ENCODE measurements at regions not wholly inside any gene's neighbourhood (a gene's known extent, or its start where the extent isn't known, plus 50 kb on each side); places are given as distances from the start of the nearest gene placed in this dataset.
A peak's percentile ranks its signal among the peaks of the same experiment; 100 is the strongest.

DNA sequence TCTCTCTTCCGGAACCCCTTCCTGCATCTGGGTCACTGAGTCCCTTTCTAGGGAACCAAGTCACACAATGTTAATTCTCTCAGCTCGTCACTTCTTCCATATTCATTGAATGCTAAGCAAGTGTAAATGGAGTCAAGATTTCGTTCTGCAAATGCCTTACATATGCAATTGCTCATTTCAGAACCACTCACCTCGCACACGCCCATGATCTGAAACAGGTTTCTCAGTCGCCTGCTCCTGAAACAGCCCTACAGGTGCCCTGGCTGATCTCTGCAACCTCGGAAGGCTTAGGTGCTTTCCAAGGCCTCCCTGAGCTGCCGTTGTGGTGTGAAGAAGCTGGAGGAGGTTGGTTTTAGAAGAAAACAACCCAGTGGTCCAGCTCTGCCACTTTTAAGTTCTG, 100.8 kb upstream of the MSX1 start:
- H3K79me1 ChIP-seq (ENCODE audit: low read length): no peaks in the 10 kb centered on the region

DNA sequence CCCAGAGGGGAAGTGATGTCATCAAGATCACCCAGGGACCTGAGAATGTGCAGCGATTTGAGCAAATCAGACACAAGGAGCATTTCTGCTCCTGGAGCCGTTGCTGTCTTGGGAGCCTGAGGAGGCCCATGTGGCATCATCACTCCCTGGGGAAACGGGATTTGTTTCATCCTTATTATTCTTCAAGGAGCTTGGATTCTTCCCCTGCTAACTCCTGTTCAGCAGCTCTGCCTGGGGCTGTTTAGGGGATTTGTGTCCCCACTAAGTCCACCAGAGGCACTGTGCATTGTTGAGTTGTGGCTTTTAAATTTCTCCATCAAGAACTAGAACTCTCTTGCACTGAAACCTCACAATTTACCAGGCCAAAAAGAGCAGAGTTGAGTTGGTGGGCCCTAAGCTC, 104.2 kb upstream of the MSX1 start:
- Histone ChIP-seq H3K4me3 (ENCODE audit: low read length) (no peak overlapping the region), H3K9ac (ENCODE audit: low read length) (no peak overlapping the region), H3K79me2 (ENCODE audit: control insufficient read depth, insufficient read depth, low read length) (no peaks in the 10 kb centered on the region), H3K79me1 (ENCODE audit: low read length) (no peaks in the 10 kb centered on the region), H2BK15ac (replicated peaks; ENCODE audit: low read depth) (no peak overlapping the region), H3K23ac (ENCODE audit: low read length) (no peak overlapping the region), H3K27ac (ENCODE audit: low read depth, low read length) (no peak overlapping the region), H4K5ac (ENCODE audit: low read length) (no peak overlapping the region), H3K18ac (ENCODE audit: low read length) (no peak overlapping the region), H2BK120ac (ENCODE audit: low read depth, low read length) (no peak overlapping the region), H3K4me1 (ENCODE audit: control insufficient read depth, low read depth, low read length) (peaks cover 8% of the 10 kb centered on the region), H3K56ac (ENCODE audit: low read length) (no peak overlapping the region), H2BK5ac (ENCODE audit: low read length) (no peak overlapping the region), H3K36me3 (ENCODE audit: control insufficient read depth, insufficient read depth, low read length) (no peaks in the 10 kb centered on the region), H4K8ac (ENCODE audit: low read depth, low read length) (no peak overlapping the region), H2AK5ac (ENCODE audit: low read length) (no peak overlapping the region), H3K4me2 (ENCODE audit: low read length) (no peak overlapping the region), H3K4ac (ENCODE audit: low read depth, low read length) (no peak overlapping the region), H3K27me3 (ENCODE audit: insufficient read depth, low read length, poor library complexity) (no peaks in the 10 kb centered on the region)
- DNase-seq: peak; percentile 28
- WGBS (ENCODE audit: extremely low coverage, insufficient coverage, low lambda C conversion rate): no CpG with 5 or more reads among the region's 3 CpGs

More for the DNA sequence above, 100.8 kb upstream of the MSX1 start:
- H3K56ac ChIP-seq (ENCODE audit: low read length): no peak overlapping the region
- no peak overlapping the region for H3K4me3 ChIP-seq (ENCODE audit: low read length)
- no peaks in the 10 kb centered on the region for H3K36me3 ChIP-seq (ENCODE audit: control insufficient read depth, insufficient read depth, low read length)
- H3K4me2 ChIP-seq (ENCODE audit: low read length): no peak overlapping the region
- H3K4ac ChIP-seq (ENCODE audit: low read depth, low read length): no peak overlapping the region
- H3K27ac ChIP-seq (ENCODE audit: low read depth, low read length): no peak overlapping the region
- peaks cover 25% of the 10 kb centered on the region for H3K4me1 ChIP-seq (ENCODE audit: control insufficient read depth, low read depth, low read length)
- H2BK15ac ChIP-seq (replicated peaks; ENCODE audit: low read depth): no peak overlapping the region
- H3K79me2 ChIP-seq (ENCODE audit: control insufficient read depth, insufficient read depth, low read length): no peaks in the 10 kb centered on the region
- no peak overlapping the region for H4K8ac ChIP-seq (ENCODE audit: low read depth, low read length)
- no peak overlapping the region for H2BK120ac ChIP-seq (ENCODE audit: low read depth, low read length)
- no peak overlapping the region for H3K9ac ChIP-seq (ENCODE audit: low read length)
- no peak overlapping the region for H3K18ac ChIP-seq (ENCODE audit: low read length)
- peak overlapping the region; percentile 18 for H2AK5ac ChIP-seq (ENCODE audit: low read length)
- no peak overlapping the region for H4K5ac ChIP-seq (ENCODE audit: low read length)
- H3K23ac ChIP-seq (ENCODE audit: low read length): no peak overlapping the region
- WGBS (ENCODE audit: extremely low coverage, insufficient coverage, low lambda C conversion rate): no CpG with 5 or more reads among the region's 8 CpGs
- no peak for DNase-seq
- H2BK5ac ChIP-seq (ENCODE audit: low read length): no peak overlapping the region
- H3K27me3 ChIP-seq (ENCODE audit: insufficient read depth, low read length, poor library complexity): no peaks in the 10 kb centered on the region

DNA sequence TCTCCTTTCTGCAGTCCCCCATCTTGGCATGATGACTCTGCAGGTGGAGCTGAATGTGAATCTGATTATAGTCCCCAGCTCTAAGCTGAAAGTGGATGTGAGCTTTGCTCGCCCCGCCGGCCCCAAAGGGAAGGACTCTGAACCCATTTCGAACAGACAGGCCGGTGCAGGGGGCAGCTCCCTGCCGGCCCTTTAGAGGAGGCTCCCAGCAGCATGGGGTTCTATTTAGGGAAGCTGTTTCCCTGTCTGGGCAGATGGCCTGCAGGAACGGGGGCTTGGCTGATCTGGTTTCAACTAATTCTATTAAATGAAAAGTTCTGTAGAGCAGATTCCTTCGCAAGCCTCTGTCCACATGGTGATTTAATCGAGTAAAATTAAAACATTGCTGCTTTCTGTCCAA, 104.8 kb upstream of the MSX1 start:
- Histone ChIP-seq H3K79me1 (ENCODE audit: low read length) (no peaks in the 10 kb centered on the region), H3K9ac (ENCODE audit: low read length) (no peak overlapping the region), H3K27me3 (ENCODE audit: insufficient read depth, low read length, poor library complexity) (no peaks in the 10 kb centered on the region), H2BK15ac (replicated peaks; ENCODE audit: low read depth) (no peak overlapping the region), H3K4me2 (ENCODE audit: low read length) (no peak overlapping the region), H3K4me3 (ENCODE audit: low read length) (no peak overlapping the region), H3K4me1 (ENCODE audit: control insufficient read depth, low read depth, low read length) (peaks cover 8% of the 10 kb centered on the region), H3K79me2 (ENCODE audit: control insufficient read depth, insufficient read depth, low read length) (no peaks in the 10 kb centered on the region), H2AK5ac (ENCODE audit: low read length) (no peak overlapping the region), H3K56ac (ENCODE audit: low read length) (no peak overlapping the region), H3K18ac (ENCODE audit: low read length) (no peak overlapping the region), H2BK120ac (ENCODE audit: low read depth, low read length) (no peak overlapping the region), H3K36me3 (ENCODE audit: control insufficient read depth, insufficient read depth, low read length) (no peaks in the 10 kb centered on the region), H2BK5ac (ENCODE audit: low read length) (no peak overlapping the region), H4K5ac (ENCODE audit: low read length) (no peak overlapping the region), H4K8ac (ENCODE audit: low read depth, low read length) (no peak overlapping the region), H3K23ac (ENCODE audit: low read length) (no peak overlapping the region), H3K4ac (ENCODE audit: low read depth, low read length) (no peak overlapping the region), H3K27ac (ENCODE audit: low read depth, low read length) (no peak overlapping the region)
- DNase-seq: no peak
- no CpG with 5 or more reads among the region's 9 CpGs for WGBS (ENCODE audit: extremely low coverage, insufficient coverage, low lambda C conversion rate)

DNA sequence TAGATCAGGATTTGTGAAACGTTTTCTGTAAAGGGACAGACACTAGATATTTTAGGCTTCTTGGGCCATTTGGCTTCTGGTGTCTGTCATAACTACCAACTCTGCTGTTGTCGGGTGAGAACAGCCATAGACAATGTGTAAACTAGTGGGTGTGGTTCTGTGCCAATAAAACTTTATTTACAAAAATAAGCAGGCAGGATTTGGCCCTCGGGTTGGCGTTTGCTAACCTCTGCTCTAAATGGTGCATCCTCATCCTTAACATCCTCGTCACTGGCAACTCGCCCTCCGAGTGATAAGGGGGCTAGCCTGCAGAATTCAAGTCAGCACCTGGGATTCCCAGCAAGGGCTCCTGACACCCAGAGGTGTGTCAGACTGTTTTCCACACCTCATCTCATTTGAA, 105.8 kb upstream of the MSX1 start:
- DNase-seq: peak; percentile 70
- H3K18ac ChIP-seq (ENCODE audit: low read length): no peak overlapping the region
- H2BK15ac ChIP-seq (replicated peaks; ENCODE audit: low read depth): no peak overlapping the region
- H2BK120ac ChIP-seq (ENCODE audit: low read depth, low read length): no peak overlapping the region
- no peak overlapping the region for H2AK5ac ChIP-seq (ENCODE audit: low read length)
- no peak overlapping the region for H2BK5ac ChIP-seq (ENCODE audit: low read length)
- H3K79me1 ChIP-seq (ENCODE audit: low read length): no peaks in the 10 kb centered on the region
- H4K8ac ChIP-seq (ENCODE audit: low read depth, low read length): no peak overlapping the region
- no peaks in the 10 kb centered on the region for H3K79me2 ChIP-seq (ENCODE audit: control insufficient read depth, insufficient read depth, low read length)
- no CpG with 5 or more reads among the region's 7 CpGs for WGBS (ENCODE audit: extremely low coverage, insufficient coverage, low lambda C conversion rate)
- no peak overlapping the region for H3K4me2 ChIP-seq (ENCODE audit: low read length)
- H3K4ac ChIP-seq (ENCODE audit: low read depth, low read length): no peak overlapping the region
- no peaks in the 10 kb centered on the region for H3K36me3 ChIP-seq (ENCODE audit: control insufficient read depth, insufficient read depth, low read length)
- no peak overlapping the region for H3K56ac ChIP-seq (ENCODE audit: low read length)
- H3K27ac ChIP-seq (ENCODE audit: low read depth, low read length): no peak overlapping the region
- H3K4me3 ChIP-seq (ENCODE audit: low read length): no peak overlapping the region
- H3K27me3 ChIP-seq (ENCODE audit: insufficient read depth, low read length, poor library complexity): no peaks in the 10 kb centered on the region
- no peak overlapping the region for H3K23ac ChIP-seq (ENCODE audit: low read length)
- H4K5ac ChIP-seq (ENCODE audit: low read length): no peak overlapping the region
- peaks cover 7% of the 10 kb centered on the region for H3K4me1 ChIP-seq (ENCODE audit: control insufficient read depth, low read depth, low read length)
- no peak overlapping the region for H3K9ac ChIP-seq (ENCODE audit: low read length)

DNA sequence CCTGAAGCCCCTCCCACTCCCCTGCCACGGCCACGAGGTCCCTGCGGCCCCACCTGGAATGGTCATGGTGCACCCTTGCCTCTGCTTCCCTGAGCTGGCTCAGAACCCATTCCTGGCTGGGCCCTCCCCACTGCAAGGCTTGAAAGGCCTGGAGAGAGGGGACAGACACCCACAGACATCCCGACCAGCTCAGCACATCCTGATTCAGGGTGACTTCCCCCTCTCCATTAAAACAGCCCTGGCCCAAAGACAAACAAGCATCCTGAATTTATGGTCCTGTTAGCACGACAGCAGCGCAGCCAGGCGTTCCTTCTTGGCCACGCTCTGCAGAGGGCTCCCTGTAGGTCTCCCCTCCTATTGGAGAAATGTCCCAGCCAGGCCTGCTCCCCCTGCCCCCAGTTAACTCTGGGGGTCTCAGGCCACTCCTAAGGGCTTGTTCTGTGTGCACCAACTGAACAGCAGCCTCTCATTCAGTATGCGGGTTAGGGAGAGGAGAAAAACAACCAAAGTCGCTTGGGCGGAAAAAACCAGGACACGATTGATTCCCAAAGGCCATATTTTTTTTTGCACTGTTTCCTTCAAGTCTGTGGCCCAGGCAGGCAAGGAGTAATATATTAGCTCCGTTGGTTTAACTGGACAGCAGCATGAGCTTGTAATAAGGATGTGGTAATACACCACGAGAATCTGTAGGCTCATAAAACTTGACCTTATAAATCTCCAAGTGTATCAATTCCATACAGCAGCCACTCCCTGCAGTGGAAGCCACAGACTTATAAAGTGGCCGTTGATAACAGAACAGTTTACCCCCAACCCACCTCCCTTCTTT, 106.7 kb upstream of the MSX1 start:
- no peak for DNase-seq
- H2BK5ac ChIP-seq (ENCODE audit: low read length): no peak overlapping the region
- WGBS (ENCODE audit: extremely low coverage, insufficient coverage, low lambda C conversion rate): no CpG with 5 or more reads among the region's 15 CpGs

DNA sequence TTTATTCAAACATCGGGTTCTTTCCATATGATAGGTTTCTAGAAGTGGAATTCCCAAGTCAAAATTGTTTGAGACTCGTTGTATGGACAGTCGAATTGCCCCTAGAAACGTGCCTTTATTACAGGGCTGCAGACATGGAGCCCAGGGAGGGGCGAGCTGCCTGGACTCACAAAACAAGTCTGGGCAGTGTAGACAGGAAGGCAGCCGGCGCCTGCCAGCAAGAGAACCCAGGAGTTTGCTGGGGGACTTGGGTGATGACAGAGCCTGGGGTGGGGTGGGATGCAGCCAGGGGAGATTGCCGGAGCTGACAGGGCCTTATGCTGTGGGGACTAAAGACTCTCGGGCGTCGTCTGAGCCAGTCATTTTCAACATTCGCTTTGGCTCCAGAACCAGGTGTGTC, 107.4 kb upstream of the MSX1 start:
- Histone ChIP-seq H3K79me1 (ENCODE audit: low read length) (no peaks in the 10 kb centered on the region), H3K36me3 (ENCODE audit: control insufficient read depth, insufficient read depth, low read length) (no peaks in the 10 kb centered on the region), H3K27me3 (ENCODE audit: insufficient read depth, low read length, poor library complexity) (no peaks in the 10 kb centered on the region), H2AK5ac (ENCODE audit: low read length) (no peak overlapping the region), H3K79me2 (ENCODE audit: control insufficient read depth, insufficient read depth, low read length) (no peaks in the 10 kb centered on the region), H3K27ac (ENCODE audit: low read depth, low read length) (no peak overlapping the region), H3K4me3 (ENCODE audit: low read length) (no peak overlapping the region), H3K56ac (ENCODE audit: low read length) (no peak overlapping the region), H3K9ac (ENCODE audit: low read length) (no peak overlapping the region), H3K4ac (ENCODE audit: low read depth, low read length) (no peak overlapping the region), H4K8ac (ENCODE audit: low read depth, low read length) (no peak overlapping the region), H3K4me2 (ENCODE audit: low read length) (no peak overlapping the region), H3K18ac (ENCODE audit: low read length) (no peak overlapping the region), H4K5ac (ENCODE audit: low read length) (no peak overlapping the region), H3K4me1 (ENCODE audit: control insufficient read depth, low read depth, low read length) (peaks cover 4% of the 10 kb centered on the region), H2BK5ac (ENCODE audit: low read length) (no peak overlapping the region), H2BK15ac (replicated peaks; ENCODE audit: low read depth) (no peak overlapping the region), H2BK120ac (ENCODE audit: low read depth, low read length) (no peak overlapping the region), H3K23ac (ENCODE audit: low read length) (no peak overlapping the region)
- no peak for DNase-seq
- WGBS (ENCODE audit: extremely low coverage, insufficient coverage, low lambda C conversion rate): no CpG with 5 or more reads among the region's 12 CpGs

More for the DNA sequence above, 106.7 kb upstream of the MSX1 start:
- Histone ChIP-seq H2BK15ac (replicated peaks; ENCODE audit: low read depth) (no peak overlapping the region), H3K27me3 (ENCODE audit: insufficient read depth, low read length, poor library complexity) (no peaks in the 10 kb centered on the region), H3K18ac (ENCODE audit: low read length) (no peak overlapping the region), H3K4me3 (ENCODE audit: low read length) (no peak overlapping the region), H3K56ac (ENCODE audit: low read length) (no peak overlapping the region), H3K79me1 (ENCODE audit: low read length) (no peaks in the 10 kb centered on the region), H3K4ac (ENCODE audit: low read depth, low read length) (no peak overlapping the region), H3K27ac (ENCODE audit: low read depth, low read length) (no peak overlapping the region), H3K79me2 (ENCODE audit: control insufficient read depth, insufficient read depth, low read length) (no peaks in the 10 kb centered on the region), H3K4me2 (ENCODE audit: low read length) (no peak overlapping the region), H3K4me1 (ENCODE audit: control insufficient read depth, low read depth, low read length) (peaks cover 4% of the 10 kb centered on the region), H3K23ac (ENCODE audit: low read length) (no peak overlapping the region), H3K9ac (ENCODE audit: low read length) (no peak overlapping the region), H4K8ac (ENCODE audit: low read depth, low read length) (no peak overlapping the region), H4K5ac (ENCODE audit: low read length) (no peak overlapping the region), H3K36me3 (ENCODE audit: control insufficient read depth, insufficient read depth, low read length) (no peaks in the 10 kb centered on the region), H2AK5ac (ENCODE audit: low read length) (no peak overlapping the region), H2BK120ac (ENCODE audit: low read depth, low read length) (no peak overlapping the region)

All from mesendoderm (in vitro differentiated cells).